ENCODE measurements at regions not wholly inside any gene's neighbourhood (a gene's known extent, or its start where the extent isn't known, plus 50 kb on each side); places are given as distances from the start of the nearest gene placed in this dataset.
A peak's percentile ranks its signal among the peaks of the same experiment; 100 is the strongest.
"Not testable (repeated sequence)": the region's sequence is repeated elsewhere in the genome, so short reads cannot be mapped to it uniquely, and the experiment has no call there.

DNA sequence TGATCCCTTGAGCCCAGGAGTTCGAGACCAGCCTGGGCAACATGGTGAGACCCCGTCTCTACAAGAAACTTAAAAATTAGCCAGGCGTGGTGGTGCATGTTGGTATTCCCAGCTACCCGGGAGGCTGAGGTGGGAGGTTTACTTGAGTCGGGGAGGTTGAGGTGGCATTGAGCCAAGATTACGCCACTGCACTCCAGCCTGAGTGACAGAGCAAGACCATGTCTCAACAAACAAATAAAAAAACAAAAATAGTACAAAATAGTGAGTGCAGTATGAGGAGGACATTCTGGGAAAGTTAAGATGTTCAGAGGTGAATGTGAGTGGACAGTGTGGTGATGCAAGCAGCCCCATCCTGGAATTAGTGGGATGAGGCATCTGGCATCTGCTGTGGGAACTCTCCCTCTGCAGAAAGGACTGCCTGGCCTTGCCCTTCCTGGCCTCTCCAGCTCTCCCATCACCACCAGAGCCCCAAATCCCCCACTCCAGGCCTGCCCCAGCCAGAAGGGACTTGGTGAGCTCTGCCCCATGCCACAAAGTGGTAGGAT is 96.6 kb upstream of the PARD3 start:
- no peak for DNase-seq (ENCODE audit: insufficient read length, low spot score)
- no peak for FAIRE-seq

DNA sequence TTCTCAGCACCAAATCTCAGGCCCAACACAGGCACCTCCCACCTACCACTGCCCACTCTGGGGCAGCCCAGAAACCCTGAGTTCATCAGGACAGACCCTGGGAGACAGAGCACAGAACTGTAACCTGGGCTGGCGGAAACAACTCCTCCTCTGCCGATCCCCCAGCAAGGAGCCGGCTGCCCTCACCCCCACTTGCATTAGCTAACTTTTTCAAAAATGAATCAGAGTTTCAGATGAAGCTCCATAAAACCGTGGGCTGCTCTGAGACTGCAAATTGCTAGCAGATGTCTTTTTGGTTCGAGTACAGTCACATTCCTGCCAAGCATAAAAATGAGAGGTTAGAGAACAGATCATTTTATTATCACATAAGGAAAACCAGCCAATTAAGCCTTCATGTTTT is 93.4 kb upstream of the PARD3 start:
- DNase-seq (ENCODE audit: insufficient read length, low spot score) (no peak), FAIRE-seq (no peak)

DNA sequence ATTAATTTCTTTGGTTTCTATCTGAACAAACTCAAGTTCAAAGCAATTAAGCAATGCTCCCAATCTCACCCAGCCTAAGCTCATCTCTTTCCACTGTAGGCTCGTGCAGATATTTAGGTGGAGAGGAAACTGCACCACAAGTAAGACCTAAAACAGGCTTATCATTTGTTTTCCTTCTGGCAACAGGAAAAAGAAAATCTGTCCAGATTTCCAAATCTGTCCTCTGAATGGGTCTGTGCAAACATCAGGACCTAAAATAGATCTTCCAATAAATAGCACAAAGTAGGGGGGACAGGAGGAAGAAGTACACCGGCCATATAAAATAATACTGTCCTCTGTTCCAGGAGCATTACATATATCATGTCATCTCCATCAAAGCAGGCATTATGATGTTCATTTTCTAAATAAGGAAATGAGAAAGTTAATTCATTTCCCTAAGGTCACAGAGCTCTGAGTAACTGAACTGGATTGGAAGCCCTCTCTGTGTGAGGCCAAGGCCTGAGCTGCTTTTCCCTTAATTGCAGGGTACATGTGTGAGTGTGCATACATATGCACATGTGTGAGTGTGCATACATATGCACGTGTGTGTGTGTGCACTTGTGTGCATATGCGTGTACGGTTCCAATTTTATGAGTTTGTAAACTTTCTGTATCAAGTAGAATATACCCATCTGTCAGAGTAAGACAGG is 92.8 kb upstream of the PARD3 start:
- DNase-seq (ENCODE audit: insufficient read length, low spot score) (no peak), FAIRE-seq (no peak)

DNA sequence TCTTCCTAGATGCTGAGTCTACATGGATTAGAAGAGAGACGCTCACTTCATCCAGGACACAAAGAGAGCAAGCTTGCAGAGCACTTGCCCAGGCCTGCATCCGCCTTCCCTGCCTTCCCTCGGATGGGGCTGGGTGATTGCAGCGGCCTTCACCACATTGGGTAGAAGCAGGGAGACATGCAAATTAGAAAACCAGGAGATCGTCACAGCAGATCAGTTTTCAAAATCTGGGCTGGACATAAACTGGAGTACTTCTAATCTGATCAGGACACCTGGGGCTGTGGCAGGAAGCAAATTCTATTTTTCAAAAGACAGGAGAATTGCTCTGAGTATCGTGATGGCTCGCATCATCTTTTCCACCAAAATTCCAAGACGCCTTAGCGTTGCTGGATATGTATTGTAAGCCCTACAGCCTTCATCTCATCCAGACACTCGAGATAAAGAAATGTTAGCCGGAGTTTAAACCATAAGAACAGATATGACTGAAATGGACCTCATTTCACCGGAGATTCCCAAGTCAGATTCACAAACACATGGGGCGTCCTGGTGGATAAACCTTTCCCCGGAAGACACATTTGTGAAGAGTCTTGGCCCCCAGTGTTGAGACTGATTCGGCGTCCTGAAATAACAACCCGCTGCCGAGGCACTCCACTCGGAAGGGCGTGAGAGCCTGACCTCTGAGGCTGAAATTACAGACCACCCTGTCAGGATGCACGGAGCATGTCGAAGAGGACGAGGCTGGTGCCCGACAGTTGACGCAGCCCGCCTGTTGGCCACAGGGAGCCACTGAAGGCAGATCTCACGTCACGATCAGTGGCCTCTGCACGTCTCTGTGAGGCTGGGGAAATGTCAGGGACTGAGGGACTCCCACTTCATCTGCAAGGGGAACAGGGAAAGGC is 91.2 kb upstream of the PARD3 start:
- no peak for DNase-seq (ENCODE audit: insufficient read length, low spot score)
- FAIRE-seq: no peak

DNA sequence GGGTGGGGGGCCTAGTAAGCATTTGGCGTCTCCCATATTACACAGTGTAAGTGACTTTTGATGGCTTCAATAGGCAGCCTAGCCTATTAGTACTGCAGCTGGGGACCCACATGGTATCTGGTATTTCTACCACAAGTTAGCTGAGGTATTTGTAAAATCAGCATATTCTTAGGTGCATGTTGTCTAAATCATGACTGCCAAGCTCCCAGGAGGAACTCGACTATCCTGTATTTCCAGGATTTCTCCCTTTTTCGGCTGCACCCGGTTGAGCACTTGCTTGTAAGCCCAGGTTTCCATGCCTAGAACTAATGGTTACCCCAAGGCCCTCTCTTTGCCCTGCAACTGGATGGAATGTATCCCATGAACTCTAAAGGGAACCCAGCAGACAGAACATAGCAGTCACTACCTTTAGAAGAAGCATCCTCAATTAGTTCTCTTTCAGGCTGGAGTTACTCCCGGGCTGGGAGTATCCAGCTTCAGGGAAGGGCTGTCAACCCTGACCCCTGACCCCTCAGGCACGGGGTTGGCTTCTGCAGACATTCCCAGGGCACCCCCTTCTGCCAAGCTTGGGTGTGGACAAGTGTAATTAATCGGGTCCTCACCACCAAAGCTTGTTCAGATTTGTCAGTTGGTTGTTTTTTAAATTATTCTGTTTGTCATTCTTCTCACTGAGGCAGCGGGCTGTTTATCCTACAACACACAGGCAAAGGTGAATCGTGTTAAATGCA is 90.3 kb upstream of the PARD3 start:
- DNase-seq (ENCODE audit: insufficient read length, low spot score) (no peak), FAIRE-seq (no peak)

DNA sequence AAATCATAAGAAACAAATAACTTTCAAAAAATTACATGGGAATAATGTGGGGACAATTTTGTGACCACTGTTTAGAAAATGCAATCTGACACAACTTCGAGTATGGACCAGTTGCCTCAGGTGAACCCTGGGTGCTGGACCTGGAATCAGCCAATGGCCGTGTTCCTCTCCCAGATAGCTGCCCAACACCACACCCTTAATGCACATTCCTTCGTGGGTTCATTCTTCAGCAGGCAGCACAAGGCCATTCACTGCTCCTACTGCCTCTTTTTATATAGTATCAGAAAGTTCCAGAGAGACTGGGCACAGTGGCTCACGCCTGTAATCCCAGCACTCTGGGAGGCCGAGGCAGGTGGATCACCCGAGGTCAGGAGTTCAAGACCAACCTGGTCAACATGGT is 89.1 kb upstream of the PARD3 start:
- DNase-seq (ENCODE audit: insufficient read length, low spot score) (no peak), FAIRE-seq (no peak)

DNA sequence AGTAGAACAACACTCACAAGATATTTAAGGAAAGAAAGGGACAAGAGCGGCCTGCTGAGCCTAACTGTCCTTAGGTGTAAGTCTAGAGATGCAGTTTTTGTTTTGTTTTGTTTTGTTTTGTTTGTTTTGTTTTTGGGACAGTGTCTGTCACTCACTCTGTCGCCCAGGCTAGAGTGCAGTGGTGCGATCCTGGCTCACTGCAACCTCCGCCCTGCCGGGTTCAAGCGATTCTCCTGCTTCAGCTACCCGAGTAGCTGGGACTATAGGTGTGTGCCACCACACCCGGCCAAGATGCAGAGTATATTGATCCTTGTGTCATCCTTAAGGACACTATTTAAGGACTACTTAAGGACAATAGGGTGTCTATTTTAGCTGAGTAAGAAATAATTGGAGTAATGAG is 84.1 kb upstream of the PARD3 start:
- FAIRE-seq (no peak), DNase-seq (ENCODE audit: insufficient read length, low spot score) (no peak)

DNA sequence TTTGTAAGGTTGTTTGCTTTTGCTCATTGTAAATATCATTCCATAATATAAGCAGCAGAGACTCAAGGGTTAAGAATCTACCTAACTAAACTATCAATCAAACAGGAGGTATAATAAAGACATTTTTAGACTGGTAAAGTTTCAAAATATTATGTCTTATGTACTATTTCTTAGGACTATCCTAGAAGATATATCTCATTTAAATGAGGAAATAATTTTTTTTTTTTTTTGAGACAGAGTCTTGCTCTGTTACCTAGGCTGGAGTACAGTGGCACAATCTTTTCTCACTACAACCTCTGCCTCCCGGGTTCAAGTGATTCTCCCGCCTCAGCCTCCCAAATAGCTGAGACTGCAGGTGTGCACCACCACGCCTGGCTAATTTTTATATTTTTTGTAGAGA is 80.9 kb upstream of the PARD3 start:
- FAIRE-seq: no peak
- no peak for DNase-seq (ENCODE audit: insufficient read length, low spot score)

DNA sequence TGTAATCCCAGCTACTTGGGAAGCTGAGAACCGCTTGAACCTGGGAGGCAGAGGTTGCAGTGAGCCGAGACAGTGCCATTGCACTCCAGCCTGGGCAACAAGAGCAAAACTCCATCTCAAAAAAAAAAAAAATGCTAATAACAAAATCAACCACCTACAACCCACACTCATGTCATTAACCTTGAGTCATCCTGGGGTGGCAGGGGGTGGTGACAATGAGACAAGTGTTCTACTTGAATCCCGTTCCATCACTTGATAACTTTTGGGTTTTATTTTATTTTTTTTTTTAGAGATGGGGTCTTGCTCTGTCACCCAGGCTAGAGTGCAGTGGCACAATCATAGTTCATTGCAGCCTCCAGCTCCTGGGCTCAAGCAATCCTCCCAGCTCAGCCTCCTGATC is 80.0 kb upstream of the PARD3 start:
- DNase-seq (ENCODE audit: insufficient read length, low spot score); FAIRE-seq: not testable (repeated sequence)

DNA sequence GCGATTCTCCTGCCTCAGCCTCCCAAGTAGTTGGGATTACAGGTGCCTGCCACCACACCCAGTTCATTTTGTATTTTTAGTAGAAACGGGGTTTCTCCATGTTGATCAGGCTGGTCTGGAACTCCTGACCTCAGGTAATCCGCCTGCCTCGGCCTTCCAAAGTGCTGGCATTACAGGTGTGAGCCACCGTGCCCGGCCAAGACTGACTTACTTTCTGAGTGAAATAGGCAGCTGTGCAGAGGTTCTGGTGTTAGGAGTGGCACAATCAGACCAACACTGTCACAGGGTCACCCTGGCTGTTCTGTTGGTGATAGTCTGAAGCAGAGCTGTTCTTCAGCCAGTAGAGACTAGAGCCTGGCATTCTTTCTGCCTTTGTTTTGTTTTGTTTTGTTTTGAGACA is 77.4 kb upstream of the PARD3 start:
- DNase-seq (ENCODE audit: insufficient read length, low spot score); FAIRE-seq: not testable (repeated sequence)

DNA sequence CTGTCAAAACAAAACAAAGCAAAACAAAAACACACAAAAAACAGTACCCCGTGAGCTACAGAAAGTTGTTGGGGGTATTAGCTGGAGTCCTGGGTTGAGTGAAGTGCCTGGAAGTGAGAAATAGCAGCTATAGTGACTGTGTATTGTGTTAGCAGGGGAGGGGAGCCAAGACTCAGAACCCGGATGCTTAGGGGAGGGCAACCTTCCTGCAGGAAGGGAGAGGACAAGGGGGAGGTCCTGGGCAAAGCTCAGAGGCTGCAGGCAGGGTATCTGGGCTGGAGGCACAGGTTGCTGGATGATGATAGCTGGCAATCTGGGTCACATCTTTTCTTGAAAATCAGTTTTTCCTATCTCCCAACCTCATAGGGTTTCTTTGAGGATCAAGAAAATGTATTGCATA is 75.8 kb upstream of the PARD3 start:
- FAIRE-seq (no peak), DNase-seq (ENCODE audit: insufficient read length, low spot score) (no peak)

DNA sequence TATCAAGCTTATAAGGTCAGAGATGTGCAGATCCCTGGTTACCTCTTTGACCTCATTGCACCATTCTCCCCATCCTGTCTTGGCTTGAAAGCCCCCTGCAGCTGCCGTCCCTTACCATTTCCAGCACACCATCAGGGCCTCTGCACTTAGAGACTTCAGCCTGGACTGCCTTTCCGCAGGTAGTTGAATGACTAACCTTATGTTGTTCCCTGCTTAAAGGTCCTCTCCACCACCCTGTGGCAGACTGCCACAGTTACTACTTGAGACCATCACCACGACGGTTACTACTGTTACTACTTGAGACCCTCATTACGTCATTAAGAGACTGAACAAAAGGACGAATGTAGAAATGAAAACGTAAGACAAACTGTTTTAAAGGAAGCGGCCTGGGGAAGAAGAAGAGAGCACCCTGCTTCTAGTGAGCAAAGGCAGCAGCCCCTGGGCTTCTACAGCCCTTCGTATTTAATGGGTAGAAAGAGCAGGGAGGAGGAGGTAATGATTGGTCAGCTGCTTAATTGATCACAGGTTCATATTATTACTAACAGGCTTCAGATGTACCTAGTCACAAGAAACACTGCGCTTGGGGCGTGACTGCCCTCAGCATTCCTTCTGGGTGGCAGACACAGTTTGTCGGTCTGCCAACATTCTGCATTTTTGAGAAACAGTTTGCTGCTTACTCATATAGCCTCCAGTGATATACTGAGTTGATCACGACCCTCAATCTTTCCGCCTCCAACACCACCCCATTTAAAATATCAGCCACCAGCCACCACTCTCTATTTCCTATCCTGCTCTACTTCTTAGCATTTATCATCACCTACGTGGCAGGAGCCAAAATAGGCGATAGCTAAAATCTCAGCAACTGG is 74.1 kb upstream of the PARD3 start:
- FAIRE-seq (no peak), DNase-seq (ENCODE audit: insufficient read length, low spot score) (no peak)

DNA sequence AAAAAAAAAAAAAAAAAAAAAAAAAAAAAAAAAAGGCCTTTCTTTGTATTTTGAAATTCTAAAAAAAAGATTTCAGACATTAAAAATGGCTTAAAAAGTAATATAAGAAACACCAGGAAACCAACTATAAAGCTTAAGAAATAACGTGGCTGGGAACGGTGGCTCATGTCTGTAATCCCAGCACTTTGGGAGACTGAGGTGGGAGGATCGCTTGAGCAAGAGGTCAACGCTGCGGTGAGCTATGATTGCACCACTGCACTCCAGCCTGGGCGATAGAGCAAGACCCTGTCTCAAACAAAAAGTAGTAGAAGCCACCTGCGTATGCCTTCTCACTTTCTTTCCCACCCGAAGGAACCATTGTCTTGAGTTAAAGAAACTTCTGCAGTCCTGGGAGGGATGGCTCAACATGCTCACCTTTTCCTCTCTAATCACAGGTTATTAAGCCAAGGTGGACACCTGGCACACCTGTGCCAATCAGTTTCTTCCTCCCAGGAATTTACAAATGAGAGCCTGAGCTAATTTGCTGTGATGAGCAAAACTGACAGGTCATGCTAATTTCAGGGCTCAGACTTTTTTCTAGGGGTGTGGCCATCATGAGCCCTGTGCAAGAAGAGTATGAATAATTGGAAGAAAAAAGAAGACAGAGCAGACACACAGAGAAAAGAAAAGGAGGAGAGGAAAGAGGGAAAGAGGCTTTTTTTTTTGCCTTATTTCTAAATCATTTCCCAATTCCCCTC is 72.0 kb upstream of the PARD3 start:
- no peak for FAIRE-seq
- no peak for DNase-seq (ENCODE audit: insufficient read length, low spot score)

DNA sequence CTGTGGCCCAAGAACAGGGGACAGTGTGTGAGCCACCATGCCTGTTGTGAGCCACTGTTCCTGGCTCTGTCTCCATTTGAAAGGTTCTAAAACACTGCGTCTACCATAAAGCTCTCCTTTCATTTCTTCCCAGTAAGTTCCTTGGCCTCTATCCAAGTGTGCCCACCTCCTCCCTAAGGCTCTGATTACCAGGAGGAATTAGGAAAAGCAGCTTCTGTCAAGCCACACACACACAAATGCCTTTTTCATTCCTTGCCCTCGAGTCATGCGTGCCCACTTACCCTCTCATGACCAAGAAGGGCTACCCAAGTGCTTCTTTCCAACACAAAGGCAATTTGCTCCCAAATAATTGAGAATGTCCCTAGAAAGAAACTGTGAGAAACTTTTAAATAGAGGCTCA is 70.8 kb upstream of the PARD3 start:
- FAIRE-seq (no peak), DNase-seq (ENCODE audit: insufficient read length, low spot score) (no peak)

DNA sequence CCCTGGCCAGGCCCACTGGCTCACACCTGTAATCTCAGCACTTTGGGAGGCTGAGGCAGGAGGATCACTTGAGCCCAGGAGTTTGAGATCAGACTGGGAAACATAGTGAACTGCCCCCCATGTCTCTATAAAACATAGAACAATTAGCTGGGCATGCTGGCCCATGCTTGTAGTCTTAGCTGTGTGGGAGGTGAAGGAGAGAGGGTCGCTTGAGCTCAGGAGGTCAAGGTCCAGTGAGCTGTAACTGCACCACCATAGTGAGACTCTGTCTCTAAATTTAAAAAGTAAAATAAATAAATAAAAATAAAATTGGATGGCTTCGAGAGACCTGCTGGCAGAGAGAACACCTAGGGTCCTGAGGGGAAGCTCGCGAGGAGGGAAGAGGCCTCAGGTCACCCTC is 69.9 kb upstream of the PARD3 start:
- no peak for DNase-seq (ENCODE audit: insufficient read length, low spot score)
- no peak for FAIRE-seq

DNA sequence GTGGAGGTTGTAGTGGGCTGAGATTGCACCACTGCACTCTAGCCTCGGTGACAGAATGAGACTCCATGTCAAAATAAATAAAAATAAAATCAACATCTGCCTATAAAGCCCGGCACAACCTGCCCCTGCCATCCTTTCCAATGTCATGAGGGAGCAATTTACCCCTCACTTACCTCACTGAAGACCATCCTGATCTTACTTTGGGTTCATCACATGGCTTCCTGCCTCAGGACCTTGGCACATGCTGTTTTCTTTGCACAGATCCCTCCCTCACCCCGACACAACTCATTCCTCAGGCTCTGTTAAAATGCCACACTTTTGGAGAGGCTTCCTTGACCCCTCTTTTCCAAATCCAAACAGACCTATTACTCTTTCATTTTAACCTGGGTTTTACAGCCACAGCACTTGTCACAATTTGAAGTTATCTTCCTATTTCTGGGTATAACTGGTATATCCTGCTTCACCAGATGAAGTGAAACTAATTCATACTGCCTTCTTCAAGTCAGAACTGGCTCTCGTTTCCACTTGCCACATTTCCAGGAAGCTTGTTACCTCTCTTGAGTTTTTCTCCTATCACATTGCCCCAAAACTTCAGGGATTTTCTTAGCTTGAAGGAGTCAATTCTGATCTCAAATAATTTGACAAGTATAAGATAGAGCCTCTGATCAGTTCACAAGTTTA is 69.3 kb upstream of the PARD3 start:
- FAIRE-seq: peak; percentile 55
- DNase-seq (ENCODE audit: insufficient read length, low spot score): peak; percentile 34

DNA sequence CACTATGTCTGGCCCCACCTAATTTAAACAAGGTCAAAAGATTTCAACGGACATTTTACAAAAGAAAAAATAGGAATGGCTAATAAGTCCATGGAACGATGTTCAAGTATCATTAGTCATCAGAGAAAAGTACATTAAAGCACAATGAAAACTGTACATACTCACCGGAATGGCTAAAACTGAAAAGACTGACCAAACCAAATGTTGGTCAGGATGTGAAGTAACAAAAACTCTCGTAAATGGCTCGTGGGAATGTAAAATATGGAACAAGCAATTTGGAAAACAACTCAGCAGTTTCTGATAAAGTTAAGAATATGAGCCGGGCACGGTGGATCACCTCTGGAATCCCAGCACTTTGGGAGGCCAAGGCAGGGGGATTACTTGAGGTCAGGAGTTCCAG is 65.7 kb upstream of the PARD3 start:
- no peak for DNase-seq (ENCODE audit: insufficient read length, low spot score)
- no peak for FAIRE-seq

DNA sequence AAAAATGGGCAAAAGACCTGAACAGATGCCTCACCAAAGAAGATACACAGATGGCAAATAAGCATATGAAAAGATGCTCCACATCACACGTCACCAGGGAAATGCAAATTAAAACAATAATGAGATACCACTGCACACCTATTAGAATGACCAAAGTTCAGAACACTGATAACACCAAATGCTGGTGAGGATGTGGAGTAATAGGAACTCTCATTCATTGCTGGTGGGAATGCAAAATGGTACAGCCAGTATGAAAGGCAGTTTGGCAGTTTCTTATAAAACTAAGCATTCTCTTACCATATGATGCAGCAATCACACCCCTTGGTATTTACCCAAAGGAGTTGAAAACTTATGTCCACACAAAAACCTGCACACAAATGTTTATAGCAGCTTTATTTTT is 63.6 kb upstream of the PARD3 start:
- not testable (repeated sequence) for DNase-seq (ENCODE audit: insufficient read length, low spot score); FAIRE-seq

DNA sequence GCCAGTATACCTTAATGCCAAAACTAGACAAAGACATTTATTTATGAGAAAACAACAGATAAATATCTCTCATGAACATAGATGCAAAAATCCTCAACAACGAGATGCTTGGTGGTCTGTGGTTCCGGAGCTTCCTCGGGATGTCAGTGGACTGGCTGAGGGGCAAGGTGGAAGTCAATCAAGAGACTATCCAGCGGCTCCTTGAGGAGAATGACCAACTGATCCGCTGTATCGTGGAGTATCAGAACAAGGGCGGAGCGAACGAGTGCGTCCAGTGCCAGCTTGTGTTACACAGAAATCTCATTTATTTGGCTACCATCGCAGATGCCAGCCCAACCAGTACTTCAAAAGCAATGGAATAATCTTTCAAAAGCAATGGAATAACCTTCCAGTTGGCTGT is 60.0 kb upstream of the PARD3 start:
- FAIRE-seq: no peak

More for the DNA sequence above, 60.0 kb upstream of the PARD3 start:
- DNase-seq (ENCODE audit: insufficient read length, low spot score): no peak

Measured in GM19239 (cell line).